Activated CD8-positive, alpha-beta T cell treated with anti-CD3 and anti-CD28 coated beads for 36 hours (primary cell): ENCODE measurements at regions not wholly inside any gene's neighbourhood (a gene's known extent, or its start where the extent isn't known, plus 50 kb on each side); places are given as distances from the start of the nearest gene placed in this dataset.
"Not testable (repeated sequence)": the region's sequence is repeated elsewhere in the genome, so short reads cannot be mapped to it uniquely, and the experiment has no call there.

Source experiments
- ATAC-seq: fragments of 200-7000 bp; cut with Tn5 transposase; one replicate; pipeline ENCODE4 v1.10.0; 2021; ENCODE audit warnings: mild to moderate bottlenecking, moderate library complexity
- CTCF ChIA-PET: fragments of 350-600 bp; sonication (Branson Sonifier 250); formaldehyde crosslinking; loops from one replicate; lab custom pipeline; 2021; ENCODE audit warnings: antibody characterized with exemption; lab: Charles Lee
- POLR2A ChIA-PET: fragments of 350-600 bp; sonication (Branson Sonifier 250); formaldehyde crosslinking; loops from one replicate; lab custom pipeline; 2021; ENCODE audit warnings: antibody characterized with exemption; lab: Charles Lee
- DNase-seq: peaks from one replicate; pipeline ENCODE4 v3.0.0-alpha.2; 2020
- H3K27ac Mint-ChIP-seq: one replicate; pipeline ENCODE4 v1.8.0; 2021; ENCODE audit warnings: mild to moderate bottlenecking, mixed read lengths
- H3K27me3 Mint-ChIP-seq: one replicate; pipeline ENCODE4 v1.8.0; 2021; ENCODE audit warnings: mixed read lengths
- H3K36me3 Mint-ChIP-seq: one replicate; pipeline ENCODE4 v1.8.0; 2021; ENCODE audit warnings: low read depth, mixed read lengths
- H3K4me1 Mint-ChIP-seq: one replicate; pipeline ENCODE4 v1.8.0; 2021; ENCODE audit warnings: low read depth, mixed read lengths
- H3K4me3 Mint-ChIP-seq: one replicate; pipeline ENCODE4 v1.8.0; 2021; ENCODE audit warnings: mild to moderate bottlenecking, moderate library complexity, mixed read lengths
- H3K9me3 Mint-ChIP-seq: one replicate; pipeline ENCODE4 v1.8.0; 2021; ENCODE audit warnings: mixed read lengths
- CTCF ChIP-seq: fragments of 200-600 bp; IDR thresholded peaks from one replicate; pipeline ENCODE4 v1.8.0; 2022; ENCODE audit warnings: antibody characterized with exemption, mild to moderate bottlenecking
- intact Hi-C: fragments of 100-400 bp; cut with micrococcal nuclease; formaldehyde crosslinking; loops from one replicate; pipeline ENCODE4 v1.10.0; 2022

- Mint-ChIP-seq H3K27me3 (no peaks in the 10 kb centered on the region), H3K36me3 (no peaks in the 10 kb centered on the region)
These were observed 468.9 kb downstream of the GRIA2 start for GRCh38 chr4:157689476-157689875.

GRCh38 chr4:157687971-157688370 lies 467.4 kb downstream of the GRIA2 start:
- peaks cover 3% of the 10 kb centered on the region for H3K9me3 Mint-ChIP-seq
- DNase-seq = no peak
- H3K36me3 Mint-ChIP-seq = no peaks in the 10 kb centered on the region
- ChIA-PET CTCF (no interaction called here), POLR2A (no interaction called here)
- H3K4me3 Mint-ChIP-seq = no peak overlapping the region
- no peak overlapping the region for H3K27ac Mint-ChIP-seq
- TF ChIP-seq CTCF = no peak
- no peak for ATAC-seq
- intact Hi-C loops = no loop called here
- no peaks in the 10 kb centered on the region for H3K27me3 Mint-ChIP-seq
- H3K4me1 Mint-ChIP-seq = no peaks in the 10 kb centered on the region

More at GRCh38 chr4:157689476-157689875, 468.9 kb downstream of the GRIA2 start:
- CTCF ChIA-PET = no interaction called here
- DNase-seq (no peak), ATAC-seq (no peak)
- POLR2A ChIA-PET = no interaction called here
- Mint-ChIP-seq H3K4me3 (no peak overlapping the region), H3K4me1 (no peaks in the 10 kb centered on the region), H3K9me3 (no peaks in the 10 kb centered on the region), H3K27ac (no peak overlapping the region)
- TF ChIP-seq CTCF = no peak
- intact Hi-C loops = no loop called here

- H3K27me3 Mint-ChIP-seq, intact Hi-C loops, DNase-seq, H3K4me1 Mint-ChIP-seq, H3K36me3 Mint-ChIP-seq, POLR2A ChIA-PET, ATAC-seq, H3K4me3 Mint-ChIP-seq, H3K27ac Mint-ChIP-seq, CTCF ChIA-PET: not testable (repeated sequence)
- peaks cover 11% of the 10 kb centered on the region for H3K9me3 Mint-ChIP-seq
These were observed 458.8 kb downstream of the GRIA2 start for GRCh38 chr4:157679326-157679725.

- no peak for TF ChIP-seq CTCF
- H3K4me1 Mint-ChIP-seq = no peaks in the 10 kb centered on the region
These were observed 457.9 kb downstream of the GRIA2 start for GRCh38 chr4:157678478-157678877.

GRCh38 chr4:157674699-157675098 lies 454.2 kb downstream of the GRIA2 start:
- Mint-ChIP-seq H3K4me3 (no peak overlapping the region), H3K4me1 (no peaks in the 10 kb centered on the region)
- CTCF ChIA-PET = no interaction called here

More at GRCh38 chr4:157678478-157678877, 457.9 kb downstream of the GRIA2 start:
- ChIA-PET CTCF (no interaction called here), POLR2A (no interaction called here)
- Mint-ChIP-seq H3K9me3 (peaks cover 9% of the 10 kb centered on the region), H3K27ac (no peak overlapping the region), H3K36me3 (no peaks in the 10 kb centered on the region), H3K27me3 (no peaks in the 10 kb centered on the region), H3K4me3 (no peak overlapping the region)
- intact Hi-C loops = no loop called here
- DNase-seq (no peak), ATAC-seq (no peak)

More at GRCh38 chr4:157674699-157675098, 454.2 kb downstream of the GRIA2 start:
- Mint-ChIP-seq H3K27me3 (no peaks in the 10 kb centered on the region), H3K36me3 (no peaks in the 10 kb centered on the region), H3K27ac (no peak overlapping the region), H3K9me3 (peaks cover 8% of the 10 kb centered on the region)
- POLR2A ChIA-PET = no interaction called here
- TF ChIP-seq CTCF = no peak
- intact Hi-C loops = no loop called here
- ATAC-seq (no peak), DNase-seq (no peak)
